Spleen (tissue), 7 donors: ENCODE measurements at regions not wholly inside any gene's neighbourhood (a gene's known extent, or its start where the extent isn't known, plus 50 kb on each side); places are given as distances from the start of the nearest gene placed in this dataset.

ENCODE experiments used
- CTCF ChIP-seq, 11 experiments: fragments of 200-600 bp in 7 of 11; fragments of 450-650 bp in 4 of 11; sonication (generic) in 4 of 11; IDR thresholded peaks in 8 of 11; conservative IDR thresholded peaks in 3 of 11; 1 replicate in 7 of 11; 2 replicates in 4 of 11; pipeline versions ENCODE4 v1.4.0 to v1.8.0; 2016 to 2021; ENCODE audit warnings: antibody characterized with exemption in 11 of 11, inconsistent platforms in 4 of 11, mild to moderate bottlenecking in 1 of 11
- POLR2A ChIP-seq, 3 donors: fragments of 450-650 bp; IDR thresholded peaks; one replicate each; pipeline ENCODE4 v1.5.1; 2017; ENCODE audit warnings: antibody characterized with exemption in 3 of 3, mild to moderate bottlenecking in 1 of 3
- donor health status: DM: no; HTN: no; CAD: no; lungs with moderate emphysema.
- donor health status: DM: no; HTN: no; CAD: no.
- donor health status: DM: no; HTN: no; CAD: no.

- TF ChIP-seq CTCF (IDR thresholded peaks at IDR 0.05 in 8 of 11, conservative IDR thresholded peaks at IDR 0.05 in 3 of 11) (no peak), POLR2A (IDR thresholded peaks at IDR 0.05) (no peak)
Observed at GRCh38 chr4:106588891-106589290, 220.3 kb upstream of the GIMD1 start.
